IMR-90 (cell line): ENCODE measurements at regions not wholly inside any gene's neighbourhood (a gene's known extent, or its start where the extent isn't known, plus 50 kb on each side); places are given as distances from the start of the nearest gene placed in this dataset.

Experiments
- ATAC-seq: fragments of 200-7000 bp; cut with Tn5 transposase; 2 replicates; pipeline ENCODE4 v1.9.1; 2020; ENCODE audit warnings: low read depth, mild to moderate bottlenecking, moderate library complexity
- BruUV-seq: library from RNA; stranded (reverse); fragments of 400-500 nt; replicated peaks from 2 replicates; lab custom pipeline; 2021; lab: Mats Ljungman, UMichigan
- CTCF ChIA-PET: fragments of 300-600 bp; formaldehyde crosslinking; extraction: SDS; loops from one replicate; lab custom pipeline; 2021; ENCODE audit warnings: antibody characterized with exemption; lab: Yijun Ruan, JAX
- POLR2A ChIA-PET: fragments of 300-600 bp; sonication (Branson Sonifier 250); formaldehyde crosslinking; loops from one replicate; lab custom pipeline; 2022; ENCODE audit warnings: antibody characterized with exemption; ENCODE audit not compliant: unreplicated experiment; lab: Charles Lee
- DNase-seq: peaks from one replicate; pipeline ENCODE4 v3.0.0; 2013
- H2AFZ ChIP-seq: replicated peaks from 2 replicates; pipeline ENCODE3; 2013; ENCODE audit warnings: low read length, mild to moderate bottlenecking; ENCODE audit not compliant: poor library complexity
- H2AK5ac ChIP-seq: 2 replicates; pipeline ENCODE4 v1.6.1; 2013; ENCODE audit warnings: low read depth, low read length, inconsistent platforms
- H2AK9ac ChIP-seq: replicated peaks from 2 replicates; pipeline ENCODE3; 2013; ENCODE audit warnings: mild to moderate bottlenecking, low read depth, low read length, moderate library complexity; ENCODE audit not compliant: poor library complexity
- H2BK120ac ChIP-seq: 2 replicates; pipeline ENCODE4 v1.6.1; 2013; ENCODE audit warnings: low read depth, low read length, inconsistent platforms
- H2BK15ac ChIP-seq: 3 replicates; pipeline ENCODE4 v1.6.1; 2013; ENCODE audit warnings: low read depth, low read length, inconsistent platforms
- H2BK20ac ChIP-seq: 2 replicates; pipeline ENCODE4 v1.6.1; 2013; ENCODE audit warnings: low read depth, mild to moderate bottlenecking, inconsistent platforms, low read length, moderate library complexity
- H2BK5ac ChIP-seq: 2 replicates; pipeline ENCODE4 v1.6.1; 2013; ENCODE audit warnings: mild to moderate bottlenecking, low read depth, low read length, inconsistent platforms; ENCODE audit not compliant: poor library complexity, severe bottlenecking
- H3K14ac ChIP-seq: replicated peaks from 2 replicates; pipeline ENCODE4 v1.6.1; 2013; ENCODE audit warnings: low read depth, low read length, inconsistent platforms
- H3K18ac ChIP-seq: 2 replicates; pipeline ENCODE4 v1.6.1; 2013; ENCODE audit warnings: low read depth, low read length, control low read depth
- H3K23ac ChIP-seq: 2 replicates; pipeline ENCODE4 v1.6.1; 2013; ENCODE audit warnings: low read depth, low read length, inconsistent platforms
- H3K27ac ChIP-seq: 2 replicates; pipeline ENCODE4 v1.5.1; 2013; ENCODE audit warnings: mild to moderate bottlenecking, control low read depth, low read length; ENCODE audit not compliant: insufficient read depth
- H3K27me3 ChIP-seq: 2 replicates; pipeline ENCODE4 v1.6.1; 2013; ENCODE audit warnings: low read length; ENCODE audit not compliant: control insufficient read depth, insufficient read depth
- H3K36me3 ChIP-seq: 2 replicates; pipeline ENCODE4 v1.6.1; 2013; ENCODE audit warnings: low read length, mixed read lengths; ENCODE audit not compliant: control insufficient read depth, insufficient read depth
- H3K4ac ChIP-seq: 2 replicates; pipeline ENCODE4 v1.6.1; 2013; ENCODE audit warnings: low read depth, low read length, inconsistent platforms
- H3K4me1 ChIP-seq: 2 replicates; pipeline ENCODE4 v1.6.1; 2013; ENCODE audit warnings: low read length, mixed read lengths; ENCODE audit not compliant: control insufficient read depth, insufficient read depth
- H3K4me2 ChIP-seq: 2 replicates; pipeline ENCODE4 v1.6.1; 2013; ENCODE audit warnings: low read depth, mild to moderate bottlenecking, control low read depth, low read length, moderate library complexity
- H3K4me3 ChIP-seq: 2 replicates; pipeline ENCODE4 v1.5.1; 2013; ENCODE audit warnings: low read depth, mild to moderate bottlenecking, control low read depth, low read length, moderate library complexity; ENCODE audit not compliant: insufficient read depth
- H3K56ac ChIP-seq: 2 replicates; pipeline ENCODE4 v1.6.1; 2013; ENCODE audit warnings: low read length, inconsistent platforms; ENCODE audit not compliant: insufficient read depth; ENCODE audit errors: extremely low read depth
- H3K79me1 ChIP-seq, 2 experiments: 2 replicates each; pipeline ENCODE4 v1.6.1; 2013; ENCODE audit warnings: low read length in 2 of 2, inconsistent platforms in 1 of 2, low read depth in 1 of 2
- H3K9ac ChIP-seq: 2 replicates; pipeline ENCODE4 v1.6.1; 2013; ENCODE audit warnings: low read depth, low read length, control low read depth
- H3K9me1 ChIP-seq: 2 replicates; pipeline ENCODE4 v1.6.1; 2013; ENCODE audit warnings: low read length, inconsistent platforms; ENCODE audit not compliant: insufficient read depth
- H3K9me3 ChIP-seq: 2 replicates; pipeline ENCODE4 v1.6.1; 2013; ENCODE audit warnings: low read length; ENCODE audit not compliant: control insufficient read depth, insufficient read depth
- H4K20me1 ChIP-seq: 2 replicates; pipeline ENCODE4 v1.6.1; 2013; ENCODE audit warnings: low read length, inconsistent platforms; ENCODE audit not compliant: insufficient read depth
- H4K5ac ChIP-seq: 2 replicates; pipeline ENCODE4 v1.6.1; 2013; ENCODE audit warnings: mild to moderate bottlenecking, low read depth, low read length, control low read depth
- H4K8ac ChIP-seq, 2 experiments: 2 replicates each; pipeline ENCODE4 v1.6.1; 2013; ENCODE audit warnings: low read depth in 2 of 2, low read length in 2 of 2, control low read depth in 1 of 2, inconsistent platforms in 1 of 2
- H4K91ac ChIP-seq: 2 replicates; pipeline ENCODE4 v1.6.1; 2013; ENCODE audit warnings: low read depth, low read length, inconsistent platforms; ENCODE audit not compliant: insufficient read depth
- CEBPB ChIP-seq: IDR thresholded peaks from 2 replicates; pipeline ENCODE4 v1.6.1; 2012; ENCODE audit warnings: low read depth, low read length, improper control_type of control experiment
- WGBS, 2 experiments: methylation state at CpG; one replicate each; pipeline versions ENCODE4 v1.1.5 to v1.1.7; 2013; ENCODE audit warnings: missing lambda C conversion rate in 2 of 2; ENCODE audit not compliant: insufficient read length in 1 of 2; ENCODE audit errors: extremely low coverage in 2 of 2; 5-methylcytosine and 5-hydroxymethylcytosine counted together
- dilution Hi-C: fragments of 300-500 bp; cut with HindIII; formaldehyde crosslinking; loops from one replicate; pipeline ENCODE4 v1.14.3; 2018; ENCODE audit warnings: low sequenced_read_pairs; ENCODE audit not compliant: unreplicated experiment
- in situ Hi-C: fragments of 300-500 bp; cut with MboI; formaldehyde crosslinking; loops from 3 replicates; pipeline ENCODE4 v1.14.3; 2019; ENCODE audit warnings: low sequenced_read_pairs, inconsistent platforms, mixed read lengths
- intact Hi-C: fragments of 100-400 bp; cut with micrococcal nuclease; formaldehyde crosslinking; loops from 2 replicates; pipeline ENCODE4 v1.10.0; 2022
- TF ChIP-seq, protein P1 (sequence below): fragments of 150-350 bp; IDR thresholded peaks from 2 replicates; pipeline ENCODE4 v1.6.1; 2017; ENCODE audit warnings: mild to moderate bottlenecking, antibody characterized with exemption, low read length, low read depth

DNA sequence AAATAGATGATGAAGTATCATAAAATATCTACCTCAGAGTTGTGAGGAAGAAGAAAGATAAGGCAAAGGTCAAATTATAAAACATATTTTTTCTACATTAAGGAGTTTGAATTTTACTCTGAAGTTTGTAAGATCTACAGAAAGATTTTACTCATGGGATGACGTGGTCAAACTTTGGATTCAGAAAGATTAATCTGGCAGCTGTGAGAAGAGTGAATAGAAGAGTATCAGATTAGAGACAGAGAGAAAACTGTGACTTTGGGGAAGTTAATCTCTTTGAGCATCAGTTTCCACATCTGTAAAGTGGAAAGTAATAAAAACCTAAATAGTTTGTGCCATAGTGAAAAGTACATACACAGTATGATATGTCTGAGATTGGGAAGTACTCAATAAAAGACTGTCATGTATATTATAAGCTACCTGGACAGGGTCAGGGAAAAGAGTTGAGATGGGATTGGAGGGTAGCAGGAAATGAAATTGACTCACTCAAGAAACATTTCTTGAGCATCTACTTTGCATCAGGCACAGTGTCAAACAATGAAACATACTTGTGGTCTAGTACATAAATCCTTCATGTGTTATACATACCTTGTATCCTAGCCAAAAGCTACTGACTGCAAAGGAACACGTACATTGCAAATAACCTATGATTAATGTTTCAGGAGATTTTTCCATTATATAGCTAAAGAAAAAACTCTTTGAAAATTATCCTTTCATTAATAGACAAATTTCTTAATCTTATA, 222.1 kb downstream of the TMEM200A start:
- Histone ChIP-seq H2BK20ac (no peak overlapping the region; the same call in 1 of the 2 replicates), H3K79me1 (no peaks in the 10 kb centered on the region), H3K56ac (no peak overlapping the region), H2BK120ac (peak overlapping the region; percentile 10; the same call in 1 of the 2 replicates), H3K27me3 (no peaks in the 10 kb centered on the region), H2BK15ac (no peak overlapping the region), H3K4me3 (no peak overlapping the region), H3K23ac (no peak overlapping the region), H3K36me3 (no peaks in the 10 kb centered on the region), H3K9me1 (no peaks in the 10 kb centered on the region), H2BK5ac (peak overlapping the region; percentile 64), H2AK5ac (no peak overlapping the region), H4K20me1 (no peaks in the 10 kb centered on the region), H2AK9ac (no peak overlapping the region), H3K18ac (no peak overlapping the region), H3K4me2 (no peak overlapping the region), H3K4ac (no peak overlapping the region; the same call in 1 of the 2 replicates), H4K91ac (no peak overlapping the region), H4K8ac (no peak overlapping the region; a peak in 1 of 4 replicates), H3K14ac (no peak overlapping the region), H2AFZ (no peak overlapping the region), H3K4me1 (no peaks in the 10 kb centered on the region), H3K9ac (no peak overlapping the region), H3K27ac (no peak overlapping the region), H3K9me3 (peaks cover 4% of the 10 kb centered on the region; the same call in 1 of the 2 replicates), H4K5ac (no peak overlapping the region)
- in situ Hi-C loops: no loop called here
- DNase-seq: peak; percentile 91
- dilution Hi-C loops: no loop called here
- ChIA-PET POLR2A (no interaction called here), CTCF (interaction anchor here (0.6 to 1.2 kb wide), 2 partner anchors 10 to 495 kb away, joined by 4 read pairs; no protein-coding TSS in a partner anchor)
- 80% methylated on average over 1 of the region's 2 CpGs; no CpG with 5 or more reads in 1 of the 2 experiments for WGBS, 2 experiments
- TF ChIP-seq, protein P1, sequence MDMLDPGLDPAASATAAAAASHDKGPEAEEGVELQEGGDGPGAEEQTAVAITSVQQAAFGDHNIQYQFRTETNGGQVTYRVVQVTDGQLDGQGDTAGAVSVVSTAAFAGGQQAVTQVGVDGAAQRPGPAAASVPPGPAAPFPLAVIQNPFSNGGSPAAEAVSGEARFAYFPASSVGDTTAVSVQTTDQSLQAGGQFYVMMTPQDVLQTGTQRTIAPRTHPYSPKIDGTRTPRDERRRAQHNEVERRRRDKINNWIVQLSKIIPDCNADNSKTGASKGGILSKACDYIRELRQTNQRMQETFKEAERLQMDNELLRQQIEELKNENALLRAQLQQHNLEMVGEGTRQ: no peak
- peak; percentile 26; the same call in 1 of the 2 replicates for TF ChIP-seq CEBPB
- intact Hi-C loops: no loop called here
- BruUV-seq: no TSS peak
- ATAC-seq: peak; percentile 27; the same call in 1 of the 2 replicates
